IMR-90 (cell line): ENCODE measurements at regions not wholly inside any gene's neighbourhood (a gene's known extent, or its start where the extent isn't known, plus 50 kb on each side); places are given as distances from the start of the nearest gene placed in this dataset.

Experiments used
- ATAC-seq: fragments of 200-7000 bp; cut with Tn5 transposase; 2 replicates; pipeline ENCODE4 v1.9.1; 2020; ENCODE audit warnings: low read depth, mild to moderate bottlenecking, moderate library complexity
- BruUV-seq: library from RNA; stranded (reverse); fragments of 400-500 nt; replicated peaks from 2 replicates; lab custom pipeline; 2021; lab: Mats Ljungman, UMichigan
- CTCF ChIA-PET: fragments of 300-600 bp; formaldehyde crosslinking; extraction: SDS; loops from one replicate; lab custom pipeline; 2021; ENCODE audit warnings: antibody characterized with exemption; lab: Yijun Ruan, JAX
- POLR2A ChIA-PET: fragments of 300-600 bp; sonication (Branson Sonifier 250); formaldehyde crosslinking; loops from one replicate; lab custom pipeline; 2022; ENCODE audit warnings: antibody characterized with exemption; ENCODE audit not compliant: unreplicated experiment; lab: Charles Lee
- DNase-seq: peaks from one replicate; pipeline ENCODE4 v3.0.0; 2013
- H2AFZ ChIP-seq: replicated peaks from 2 replicates; pipeline ENCODE3; 2013; ENCODE audit warnings: low read length, mild to moderate bottlenecking; ENCODE audit not compliant: poor library complexity
- H2AK5ac ChIP-seq: 2 replicates; pipeline ENCODE4 v1.6.1; 2013; ENCODE audit warnings: low read depth, low read length, inconsistent platforms
- H2AK9ac ChIP-seq: replicated peaks from 2 replicates; pipeline ENCODE3; 2013; ENCODE audit warnings: mild to moderate bottlenecking, low read depth, low read length, moderate library complexity; ENCODE audit not compliant: poor library complexity
- H2BK120ac ChIP-seq: 2 replicates; pipeline ENCODE4 v1.6.1; 2013; ENCODE audit warnings: low read depth, low read length, inconsistent platforms
- H2BK15ac ChIP-seq: 3 replicates; pipeline ENCODE4 v1.6.1; 2013; ENCODE audit warnings: low read depth, low read length, inconsistent platforms
- H2BK20ac ChIP-seq: 2 replicates; pipeline ENCODE4 v1.6.1; 2013; ENCODE audit warnings: low read depth, mild to moderate bottlenecking, inconsistent platforms, low read length, moderate library complexity
- H2BK5ac ChIP-seq: 2 replicates; pipeline ENCODE4 v1.6.1; 2013; ENCODE audit warnings: mild to moderate bottlenecking, low read depth, low read length, inconsistent platforms; ENCODE audit not compliant: poor library complexity, severe bottlenecking
- H3K14ac ChIP-seq: replicated peaks from 2 replicates; pipeline ENCODE4 v1.6.1; 2013; ENCODE audit warnings: low read depth, low read length, inconsistent platforms
- H3K18ac ChIP-seq: 2 replicates; pipeline ENCODE4 v1.6.1; 2013; ENCODE audit warnings: low read depth, low read length, control low read depth
- H3K23ac ChIP-seq: 2 replicates; pipeline ENCODE4 v1.6.1; 2013; ENCODE audit warnings: low read depth, low read length, inconsistent platforms
- H3K27ac ChIP-seq: 2 replicates; pipeline ENCODE4 v1.5.1; 2013; ENCODE audit warnings: mild to moderate bottlenecking, control low read depth, low read length; ENCODE audit not compliant: insufficient read depth
- H3K27me3 ChIP-seq: 2 replicates; pipeline ENCODE4 v1.6.1; 2013; ENCODE audit warnings: low read length; ENCODE audit not compliant: control insufficient read depth, insufficient read depth
- H3K36me3 ChIP-seq: 2 replicates; pipeline ENCODE4 v1.6.1; 2013; ENCODE audit warnings: low read length, mixed read lengths; ENCODE audit not compliant: control insufficient read depth, insufficient read depth
- H3K4ac ChIP-seq: 2 replicates; pipeline ENCODE4 v1.6.1; 2013; ENCODE audit warnings: low read depth, low read length, inconsistent platforms
- H3K4me1 ChIP-seq: 2 replicates; pipeline ENCODE4 v1.6.1; 2013; ENCODE audit warnings: low read length, mixed read lengths; ENCODE audit not compliant: control insufficient read depth, insufficient read depth
- H3K4me2 ChIP-seq: 2 replicates; pipeline ENCODE4 v1.6.1; 2013; ENCODE audit warnings: low read depth, mild to moderate bottlenecking, control low read depth, low read length, moderate library complexity
- H3K4me3 ChIP-seq: 2 replicates; pipeline ENCODE4 v1.5.1; 2013; ENCODE audit warnings: low read depth, mild to moderate bottlenecking, control low read depth, low read length, moderate library complexity; ENCODE audit not compliant: insufficient read depth
- H3K56ac ChIP-seq: 2 replicates; pipeline ENCODE4 v1.6.1; 2013; ENCODE audit warnings: low read length, inconsistent platforms; ENCODE audit not compliant: insufficient read depth; ENCODE audit errors: extremely low read depth
- H3K79me1 ChIP-seq, 2 experiments: 2 replicates each; pipeline ENCODE4 v1.6.1; 2013; ENCODE audit warnings: low read length in 2 of 2, inconsistent platforms in 1 of 2, low read depth in 1 of 2
- H3K9ac ChIP-seq: 2 replicates; pipeline ENCODE4 v1.6.1; 2013; ENCODE audit warnings: low read depth, low read length, control low read depth
- H3K9me1 ChIP-seq: 2 replicates; pipeline ENCODE4 v1.6.1; 2013; ENCODE audit warnings: low read length, inconsistent platforms; ENCODE audit not compliant: insufficient read depth
- H3K9me3 ChIP-seq: 2 replicates; pipeline ENCODE4 v1.6.1; 2013; ENCODE audit warnings: low read length; ENCODE audit not compliant: control insufficient read depth, insufficient read depth
- H4K20me1 ChIP-seq: 2 replicates; pipeline ENCODE4 v1.6.1; 2013; ENCODE audit warnings: low read length, inconsistent platforms; ENCODE audit not compliant: insufficient read depth
- H4K5ac ChIP-seq: 2 replicates; pipeline ENCODE4 v1.6.1; 2013; ENCODE audit warnings: mild to moderate bottlenecking, low read depth, low read length, control low read depth
- H4K8ac ChIP-seq, 2 experiments: 2 replicates each; pipeline ENCODE4 v1.6.1; 2013; ENCODE audit warnings: low read depth in 2 of 2, low read length in 2 of 2, control low read depth in 1 of 2, inconsistent platforms in 1 of 2
- H4K91ac ChIP-seq: 2 replicates; pipeline ENCODE4 v1.6.1; 2013; ENCODE audit warnings: low read depth, low read length, inconsistent platforms; ENCODE audit not compliant: insufficient read depth
- BHLHE40 ChIP-seq: fragments of 150-350 bp; IDR thresholded peaks from 2 replicates; pipeline ENCODE4 v1.6.1; 2016; ENCODE audit warnings: mild to moderate bottlenecking, low read depth, low read length
- CEBPB ChIP-seq: IDR thresholded peaks from 2 replicates; pipeline ENCODE4 v1.6.1; 2012; ENCODE audit warnings: low read depth, low read length, improper control_type of control experiment
- CHD1 ChIP-seq: IDR thresholded peaks from 2 replicates; pipeline ENCODE4 v1.6.1; 2012; ENCODE audit warnings: low read depth, low read length, improper control_type of control experiment
- FOS ChIP-seq: fragments of 150-350 bp; IDR thresholded peaks from 2 replicates; pipeline ENCODE4 v1.6.1; 2016; ENCODE audit warnings: low read depth, low read length
- MAFK ChIP-seq: IDR thresholded peaks from 2 replicates; pipeline ENCODE4 v1.6.1; 2012; ENCODE audit warnings: low read depth, low read length, improper control_type of control experiment
- MAZ ChIP-seq: IDR thresholded peaks from 2 replicates; pipeline ENCODE4 v1.6.1; 2012; ENCODE audit warnings: low read depth, mild to moderate bottlenecking, low read length, improper control_type of control experiment, moderate library complexity, borderline replicate concordance
- MXI1 ChIP-seq: IDR thresholded peaks from 2 replicates; pipeline ENCODE4 v1.6.1; 2012; ENCODE audit warnings: low read depth, mild to moderate bottlenecking, low read length, moderate library complexity, borderline replicate concordance
- NFE2L2 ChIP-seq: fragments of 150-350 bp; IDR thresholded peaks from 2 replicates; pipeline ENCODE4 v1.6.1; 2016; ENCODE audit warnings: low read depth, mild to moderate bottlenecking, low read length
- POLR2A ChIP-seq: IDR thresholded peaks from 2 replicates; pipeline ENCODE4 v1.6.1; 2012; ENCODE audit warnings: mild to moderate bottlenecking, low read depth, low read length
- RAD21 ChIP-seq: IDR thresholded peaks from 2 replicates; pipeline ENCODE4 v1.6.1; 2012; ENCODE audit warnings: low read length, improper control_type of control experiment
- RFX5 ChIP-seq: IDR thresholded peaks from 2 replicates; pipeline ENCODE4 v1.8.0; 2012; ENCODE audit warnings: low read depth, mild to moderate bottlenecking, low read length, moderate library complexity
- USF2 ChIP-seq: fragments of 150-350 bp; IDR thresholded peaks from 2 replicates; pipeline ENCODE4 v1.6.1; 2017; ENCODE audit warnings: mild to moderate bottlenecking, antibody characterized with exemption, low read length, low read depth
- WGBS, 2 experiments: methylation state at CpG; one replicate each; pipeline versions ENCODE4 v1.1.5 to v1.1.7; 2013; ENCODE audit warnings: missing lambda C conversion rate in 2 of 2; ENCODE audit not compliant: insufficient read length in 1 of 2; ENCODE audit errors: extremely low coverage in 2 of 2; 5-methylcytosine and 5-hydroxymethylcytosine counted together
- dilution Hi-C: fragments of 300-500 bp; cut with HindIII; formaldehyde crosslinking; loops from one replicate; pipeline ENCODE4 v1.14.3; 2018; ENCODE audit warnings: low sequenced_read_pairs; ENCODE audit not compliant: unreplicated experiment
- in situ Hi-C: fragments of 300-500 bp; cut with MboI; formaldehyde crosslinking; loops from 3 replicates; pipeline ENCODE4 v1.14.3; 2019; ENCODE audit warnings: low sequenced_read_pairs, inconsistent platforms, mixed read lengths
- intact Hi-C: fragments of 100-400 bp; cut with micrococcal nuclease; formaldehyde crosslinking; loops from 2 replicates; pipeline ENCODE4 v1.10.0; 2022
- TF ChIP-seq, protein P1 (sequence below): fragments of 150-350 bp; IDR thresholded peaks from 2 replicates; pipeline ENCODE4 v1.6.1; 2016; ENCODE audit warnings: low read depth, mild to moderate bottlenecking, low read length, moderate library complexity, borderline replicate concordance

DNA sequence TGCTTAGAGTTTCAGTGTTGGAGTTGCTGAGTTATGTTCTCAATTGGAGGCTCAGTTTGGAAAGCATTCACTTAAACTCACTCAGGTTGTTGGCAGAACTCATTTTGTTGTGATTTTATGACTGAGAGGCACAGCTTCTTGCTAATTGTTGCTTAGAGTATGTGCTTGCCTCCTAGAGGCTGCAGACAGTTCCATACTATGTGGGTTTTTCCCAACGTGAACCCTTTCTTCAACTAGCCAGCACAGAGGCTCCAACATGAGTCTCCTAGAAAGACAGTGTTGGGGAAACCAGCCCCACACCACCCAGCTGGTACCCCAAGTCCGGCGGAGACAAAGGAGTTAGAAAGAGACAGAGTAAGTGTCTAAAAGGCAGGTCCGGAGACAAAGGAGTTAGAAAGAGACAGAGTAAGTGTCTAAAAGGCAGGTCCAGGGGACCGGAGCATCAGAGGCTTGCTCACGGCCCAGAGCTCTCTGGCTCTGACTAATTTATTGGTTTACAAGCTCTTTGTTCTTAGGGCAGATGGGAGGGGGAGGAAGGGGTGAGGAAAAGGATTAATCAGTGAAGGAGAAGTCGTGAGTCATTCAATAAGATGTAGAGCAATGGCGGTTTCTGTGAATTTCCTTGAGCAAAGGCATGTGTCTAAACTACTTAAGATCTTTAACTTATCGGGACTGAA is 999.7 kb upstream of the LRRTM1 start:
- no peak overlapping the region for H2BK15ac ChIP-seq
- H4K91ac ChIP-seq = no peak overlapping the region
- H2BK20ac ChIP-seq = no peak overlapping the region
- H2AK5ac ChIP-seq = no peak overlapping the region
- H3K9me1 ChIP-seq = no peaks in the 10 kb centered on the region
- no peaks in the 10 kb centered on the region for H3K4me1 ChIP-seq
- H3K23ac ChIP-seq = no peak overlapping the region
- no peak overlapping the region for H3K14ac ChIP-seq
- no peak overlapping the region for H4K8ac ChIP-seq
- intact Hi-C loops = no loop called here
- H3K27me3 ChIP-seq = no peaks in the 10 kb centered on the region
- no TSS peak for BruUV-seq
- no peak overlapping the region for H3K4ac ChIP-seq
- H2AFZ ChIP-seq = no peak overlapping the region
- TF ChIP-seq USF2 (no peak), CEBPB (no peak), FOS (no peak), MXI1 (no peak), POLR2A (no peak), NFE2L2 (no peak), CHD1 (no peak), BHLHE40 (no peak), RAD21 (no peak), MAFK (no peak), MAZ (no peak), RFX5 (no peak)
- TF ChIP-seq, protein P1, sequence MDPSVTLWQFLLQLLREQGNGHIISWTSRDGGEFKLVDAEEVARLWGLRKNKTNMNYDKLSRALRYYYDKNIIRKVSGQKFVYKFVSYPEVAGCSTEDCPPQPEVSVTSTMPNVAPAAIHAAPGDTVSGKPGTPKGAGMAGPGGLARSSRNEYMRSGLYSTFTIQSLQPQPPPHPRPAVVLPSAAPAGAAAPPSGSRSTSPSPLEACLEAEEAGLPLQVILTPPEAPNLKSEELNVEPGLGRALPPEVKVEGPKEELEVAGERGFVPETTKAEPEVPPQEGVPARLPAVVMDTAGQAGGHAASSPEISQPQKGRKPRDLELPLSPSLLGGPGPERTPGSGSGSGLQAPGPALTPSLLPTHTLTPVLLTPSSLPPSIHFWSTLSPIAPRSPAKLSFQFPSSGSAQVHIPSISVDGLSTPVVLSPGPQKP = no peak
- no peak overlapping the region for H3K18ac ChIP-seq
- ATAC-seq (no peak), DNase-seq (no peak)
- no peak overlapping the region for H3K4me2 ChIP-seq
- no peak overlapping the region for H3K27ac ChIP-seq
- POLR2A ChIA-PET = no interaction called here
- CTCF ChIA-PET = no interaction called here
- H3K9me3 ChIP-seq = peaks cover 2% of the 10 kb centered on the region; the same call in 1 of the 2 replicates
- H2BK120ac ChIP-seq = no peak overlapping the region
- H2BK5ac ChIP-seq = no peak overlapping the region
- no peak overlapping the region for H2AK9ac ChIP-seq
- H4K5ac ChIP-seq = no peak overlapping the region
- dilution Hi-C loops = no loop called here
- H3K79me1 ChIP-seq = no peaks in the 10 kb centered on the region
- H4K20me1 ChIP-seq = no peaks in the 10 kb centered on the region
- in situ Hi-C loops = no loop called here
- no peak overlapping the region for H3K9ac ChIP-seq
- H3K56ac ChIP-seq = no peak overlapping the region
- H3K4me3 ChIP-seq = no peak overlapping the region
- WGBS, 2 experiments = 50% methylated on average over 2 of the region's 9 CpGs; no CpG with 5 or more reads in 1 of the 2 experiments
- H3K36me3 ChIP-seq = no peaks in the 10 kb centered on the region
